ENCODE measurements at regions not wholly inside any gene's neighbourhood (a gene's known extent, or its start where the extent isn't known, plus 50 kb on each side); places are given as distances from the start of the nearest gene placed in this dataset.

DNA sequence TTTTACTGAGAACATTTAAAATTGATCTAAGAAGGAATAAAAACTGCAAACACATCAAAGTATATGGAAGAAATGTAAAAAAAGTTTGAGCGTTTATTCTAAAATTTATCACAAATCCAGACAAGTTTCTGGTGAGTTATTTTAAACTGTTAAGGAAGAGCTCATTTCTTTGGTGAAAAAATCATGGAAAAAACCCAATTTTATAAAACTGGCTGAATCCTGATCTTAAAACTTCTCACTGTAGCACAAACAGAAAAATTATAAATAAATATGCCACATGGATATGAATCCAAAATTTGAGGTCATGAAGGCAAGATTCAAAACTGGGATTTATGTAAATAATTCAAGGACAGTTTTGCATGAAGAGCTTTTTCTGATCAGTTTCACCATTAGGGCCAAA lies 205.1 kb upstream of the RGMA start:
- ATAC-seq (no peak), DNase-seq (no peak)
- Histone ChIP-seq H3K27me3 (ENCODE audit: control insufficient read depth in 2 of 2, insufficient read depth in 2 of 2, low read length in 2 of 2) (no peaks in the 10 kb centered on the region), H3K4me1 (ENCODE audit: control insufficient read depth in 2 of 2, insufficient read depth in 2 of 2, low read length in 2 of 2) (no peaks in the 10 kb centered on the region), H3K4me3 (ENCODE audit: low read length) (no peak overlapping the region), H3K9me3 (ENCODE audit: control insufficient read depth in 2 of 3, low read length in 3 of 3) (no peaks in the 10 kb centered on the region), H3K27ac (ENCODE audit: low read depth, low read length) (no peak overlapping the region), H3K36me3 (ENCODE audit: control insufficient read depth in 2 of 3, insufficient read depth in 3 of 3, low read length in 3 of 3) (no peaks in the 10 kb centered on the region)
- intact Hi-C loops (cut with micrococcal nuclease): no loop called here
- no peak overlapping the region for H3K4me3 Mint-ChIP-seq
- H3K27ac Mint-ChIP-seq: no peak overlapping the region
- peaks cover 0 to 2% (median 0%) of the 10 kb centered on the region in 7 donors for H3K4me1 Mint-ChIP-seq
- CTCF ChIA-PET: no interaction called here
- POLR2A ChIA-PET: no interaction called here
- peaks cover 0 to 4% (median 0%) of the 10 kb centered on the region in 11 donors for H3K9me3 Mint-ChIP-seq
- peaks cover 19 to 27% (median 22%) of the 10 kb centered on the region in 5 donors for H3K27me3 Mint-ChIP-seq
- H3K36me3 Mint-ChIP-seq: no peaks in the 10 kb centered on the region

- H3K9me3 ChIP-seq (ENCODE audit: control insufficient read depth in 2 of 3, low read length in 3 of 3): no peaks in the 10 kb centered on the region
- Mint-ChIP-seq H3K4me1 (peaks cover 0 to 2% (median 0%) of the 10 kb centered on the region in 7 donors), H3K27me3 (peaks cover 19 to 34% (median 27%) of the 10 kb centered on the region in 5 donors), H3K27ac (no peak overlapping the region), H3K9me3 (peaks cover 0 to 4% (median 0%) of the 10 kb centered on the region in 11 donors), H3K36me3 (no peaks in the 10 kb centered on the region), H3K4me3 (no peak overlapping the region)
- ChIA-PET POLR2A (no interaction called here), CTCF (no interaction called here)
- no peaks in the 10 kb centered on the region for H3K4me1 ChIP-seq (ENCODE audit: control insufficient read depth in 2 of 2, insufficient read depth in 2 of 2, low read length in 2 of 2)
- no peak overlapping the region for H3K4me3 ChIP-seq (ENCODE audit: low read length)
- H3K27ac ChIP-seq (ENCODE audit: low read depth, low read length): no peak overlapping the region
- H3K27me3 ChIP-seq (ENCODE audit: control insufficient read depth in 2 of 2, insufficient read depth in 2 of 2, low read length in 2 of 2): no peaks in the 10 kb centered on the region
- ATAC-seq: no peak
- no peaks in the 10 kb centered on the region for H3K36me3 ChIP-seq (ENCODE audit: control insufficient read depth in 2 of 3, insufficient read depth in 3 of 3, low read length in 3 of 3)
- DNase-seq: no peak
- intact Hi-C loops (cut with micrococcal nuclease): no loop called here
Measured at GRCh38 chr15:93291380-93291779, 202.4 kb upstream of the RGMA start.

GRCh38 chr15:93290618-93290946 lies 201.6 kb upstream of the RGMA start:
- peaks cover 19 to 34% (median 27%) of the 10 kb centered on the region in 5 donors for H3K27me3 Mint-ChIP-seq
- POLR2A ChIA-PET: no interaction called here
- Histone ChIP-seq H3K4me1 (ENCODE audit: control insufficient read depth in 2 of 2, insufficient read depth in 2 of 2, low read length in 2 of 2) (no peaks in the 10 kb centered on the region), H3K27ac (ENCODE audit: low read depth, low read length) (no peak overlapping the region), H3K36me3 (ENCODE audit: control insufficient read depth in 2 of 3, insufficient read depth in 3 of 3, low read length in 3 of 3) (no peaks in the 10 kb centered on the region), H3K27me3 (ENCODE audit: control insufficient read depth in 2 of 2, insufficient read depth in 2 of 2, low read length in 2 of 2) (no peaks in the 10 kb centered on the region), H3K9me3 (ENCODE audit: control insufficient read depth in 2 of 3, low read length in 3 of 3) (no peaks in the 10 kb centered on the region), H3K4me3 (ENCODE audit: low read length) (no peak overlapping the region)
- CTCF ChIA-PET: no interaction called here
- H3K36me3 Mint-ChIP-seq: no peaks in the 10 kb centered on the region
- H3K4me1 Mint-ChIP-seq: peaks cover 0 to 2% (median 0%) of the 10 kb centered on the region in 7 donors
- no peak overlapping the region for H3K4me3 Mint-ChIP-seq
- ATAC-seq (no peak), DNase-seq (no peak)
- peaks cover 0 to 4% (median 0%) of the 10 kb centered on the region in 11 donors for H3K9me3 Mint-ChIP-seq
- intact Hi-C loops (cut with micrococcal nuclease): no loop called here
- no peak overlapping the region for H3K27ac Mint-ChIP-seq

- DNase-seq (no peak), ATAC-seq (no peak)
Measured at GRCh38 chr15:93289941-93290617, 201.1 kb upstream of the RGMA start.

GRCh38 chr15:93288728-93289294 lies 199.8 kb upstream of the RGMA start:
- H3K27me3 Mint-ChIP-seq: peaks cover 18 to 33% (median 30%) of the 10 kb centered on the region in 5 donors
- H3K4me1 Mint-ChIP-seq: peaks cover 0 to 2% (median 0%) of the 10 kb centered on the region in 7 donors
- ChIA-PET CTCF (no interaction called here), POLR2A (no interaction called here)
- H3K9me3 ChIP-seq (ENCODE audit: control insufficient read depth in 2 of 3, low read length in 3 of 3): no peaks in the 10 kb centered on the region
- H3K4me3 ChIP-seq (ENCODE audit: low read length): no peak overlapping the region
- no peak overlapping the region for H3K27ac Mint-ChIP-seq
- ATAC-seq (no peak), DNase-seq (no peak)
- H3K27ac ChIP-seq (ENCODE audit: low read depth, low read length): no peak overlapping the region
- H3K4me3 Mint-ChIP-seq: no peak overlapping the region
- no peaks in the 10 kb centered on the region for H3K27me3 ChIP-seq (ENCODE audit: control insufficient read depth in 2 of 2, insufficient read depth in 2 of 2, low read length in 2 of 2)
- H3K36me3 ChIP-seq (ENCODE audit: control insufficient read depth in 2 of 3, insufficient read depth in 3 of 3, low read length in 3 of 3): no peaks in the 10 kb centered on the region
- intact Hi-C loops (cut with micrococcal nuclease): no loop called here
- H3K9me3 Mint-ChIP-seq: peaks cover 0 to 4% (median 0%) of the 10 kb centered on the region in 11 donors
- no peaks in the 10 kb centered on the region for H3K4me1 ChIP-seq (ENCODE audit: control insufficient read depth in 2 of 2, insufficient read depth in 2 of 2, low read length in 2 of 2)
- H3K36me3 Mint-ChIP-seq: no peaks in the 10 kb centered on the region

More at GRCh38 chr15:93289941-93290617, 201.1 kb upstream of the RGMA start:
- no peaks in the 10 kb centered on the region for H3K9me3 ChIP-seq (ENCODE audit: control insufficient read depth in 2 of 3, low read length in 3 of 3)
- peaks cover 19 to 34% (median 27%) of the 10 kb centered on the region in 5 donors for H3K27me3 Mint-ChIP-seq
- no peak overlapping the region for H3K4me3 Mint-ChIP-seq
- no peaks in the 10 kb centered on the region for H3K36me3 Mint-ChIP-seq
- POLR2A ChIA-PET: no interaction called here
- H3K27ac ChIP-seq (ENCODE audit: low read depth, low read length): no peak overlapping the region
- peaks cover 0 to 4% (median 0%) of the 10 kb centered on the region in 11 donors for H3K9me3 Mint-ChIP-seq
- H3K36me3 ChIP-seq (ENCODE audit: control insufficient read depth in 2 of 3, insufficient read depth in 3 of 3, low read length in 3 of 3): no peaks in the 10 kb centered on the region
- no peak overlapping the region for H3K4me3 ChIP-seq (ENCODE audit: low read length)
- CTCF ChIA-PET: no interaction called here
- H3K4me1 ChIP-seq (ENCODE audit: control insufficient read depth in 2 of 2, insufficient read depth in 2 of 2, low read length in 2 of 2): no peaks in the 10 kb centered on the region
- H3K27ac Mint-ChIP-seq: no peak overlapping the region
- H3K27me3 ChIP-seq (ENCODE audit: control insufficient read depth in 2 of 2, insufficient read depth in 2 of 2, low read length in 2 of 2): no peaks in the 10 kb centered on the region
- intact Hi-C loops (cut with micrococcal nuclease): no loop called here
- peaks cover 0 to 2% (median 0%) of the 10 kb centered on the region in 7 donors for H3K4me1 Mint-ChIP-seq

- Histone ChIP-seq H3K4me1 (ENCODE audit: control insufficient read depth in 2 of 2, insufficient read depth in 2 of 2, low read length in 2 of 2) (no peaks in the 10 kb centered on the region), H3K36me3 (ENCODE audit: control insufficient read depth in 2 of 3, insufficient read depth in 3 of 3, low read length in 3 of 3) (no peaks in the 10 kb centered on the region), H3K9me3 (ENCODE audit: control insufficient read depth in 2 of 3, low read length in 3 of 3) (no peaks in the 10 kb centered on the region), H3K4me3 (ENCODE audit: low read length) (no peak overlapping the region), H3K27me3 (ENCODE audit: control insufficient read depth in 2 of 2, insufficient read depth in 2 of 2, low read length in 2 of 2) (no peaks in the 10 kb centered on the region), H3K27ac (ENCODE audit: low read depth, low read length) (no peak overlapping the region)
- no peak for DNase-seq
- Mint-ChIP-seq H3K27ac (no peak overlapping the region), H3K27me3 (peaks cover 18 to 41% (median 31%) of the 10 kb centered on the region in 5 donors), H3K4me3 (no peak overlapping the region), H3K4me1 (peaks cover 0 to 2% (median 0%) of the 10 kb centered on the region in 7 donors), H3K9me3 (peaks cover 0 to 5% (median 0%) of the 10 kb centered on the region in 11 donors), H3K36me3 (no peaks in the 10 kb centered on the region)
- ATAC-seq: no peak
- ChIA-PET POLR2A (no interaction called here), CTCF (no interaction called here)
- intact Hi-C loops (cut with micrococcal nuclease): no loop called here
Measured at GRCh38 chr15:93286446-93286845, 197.4 kb upstream of the RGMA start.

DNA sequence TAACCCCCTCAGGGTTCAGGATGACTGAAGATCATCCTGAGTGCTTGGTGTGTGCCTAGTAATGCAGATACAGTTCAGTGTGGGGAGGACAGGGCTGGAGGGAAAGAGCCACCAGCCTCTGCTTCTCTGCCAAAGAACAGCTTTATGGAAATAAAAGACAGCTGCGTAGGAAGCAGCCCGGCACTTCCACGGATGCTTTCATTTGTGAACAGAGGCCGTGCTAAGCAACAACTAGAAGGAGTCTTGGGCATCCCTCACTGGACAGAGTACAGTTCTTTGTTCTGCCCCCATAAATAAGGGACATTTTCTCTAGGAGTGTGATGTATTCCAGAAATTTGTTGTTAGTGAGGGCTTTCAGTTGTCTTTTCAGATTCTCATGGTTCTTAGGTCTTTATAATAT lies 194.8 kb upstream of the RGMA start:
- Mint-ChIP-seq H3K4me3 (no peak overlapping the region), H3K36me3 (no peaks in the 10 kb centered on the region), H3K27me3 (peaks cover 4 to 28% (median 23%) of the 10 kb centered on the region in 5 donors), H3K9me3 (peaks cover 0 to 5% (median 0%) of the 10 kb centered on the region in 11 donors), H3K4me1 (no peaks in the 10 kb centered on the region), H3K27ac (no peak overlapping the region)
- Histone ChIP-seq H3K27me3 (ENCODE audit: control insufficient read depth in 2 of 2, insufficient read depth in 2 of 2, low read length in 2 of 2) (no peaks in the 10 kb centered on the region), H3K9me3 (ENCODE audit: control insufficient read depth in 2 of 3, low read length in 3 of 3) (no peaks in the 10 kb centered on the region), H3K4me1 (ENCODE audit: control insufficient read depth in 2 of 2, insufficient read depth in 2 of 2, low read length in 2 of 2) (no peaks in the 10 kb centered on the region), H3K27ac (ENCODE audit: low read depth, low read length) (no peak overlapping the region), H3K4me3 (ENCODE audit: low read length) (no peak overlapping the region), H3K36me3 (ENCODE audit: control insufficient read depth in 2 of 3, insufficient read depth in 3 of 3, low read length in 3 of 3) (no peaks in the 10 kb centered on the region)
- intact Hi-C loops (cut with micrococcal nuclease): no loop called here
- CTCF ChIA-PET: no interaction called here
- DNase-seq: no peak
- POLR2A ChIA-PET: no interaction called here
- ATAC-seq: no peak

All from naive thymus-derived CD4-positive, alpha-beta T cell (primary cell).